ENCODE measurements at regions not wholly inside any gene's neighbourhood (a gene's known extent, or its start where the extent isn't known, plus 50 kb on each side); places are given as distances from the start of the nearest gene placed in this dataset.

- no peak for TF ChIP-seq CTCF (IDR thresholded peaks at IDR 0.05)
- Histone ChIP-seq H3K4me3 (no peak overlapping the region), H3K27ac (no peak overlapping the region)
- no peak for DNase-seq (ENCODE audit: low spot score)
These were observed 1270.2 kb downstream of the BRD1 start for GRCh38 chr22:48557473-48557872.

- Histone ChIP-seq H3K4me3 (no peak overlapping the region), H3K27ac (no peak overlapping the region)
- no peak for DNase-seq (ENCODE audit: low spot score)
- no peak for TF ChIP-seq CTCF (IDR thresholded peaks at IDR 0.05)
These were observed 1270.9 kb downstream of the BRD1 start for GRCh38 chr22:48556751-48557150.

GRCh38 chr22:48556222-48556621 is 1271.5 kb downstream of the BRD1 start:
- H3K4me3 ChIP-seq: no peak overlapping the region
- DNase-seq (ENCODE audit: low spot score): no peak
- no peak for TF ChIP-seq CTCF (IDR thresholded peaks at IDR 0.05)
- no peak overlapping the region for H3K27ac ChIP-seq

GRCh38 chr22:48555606-48556005 is 1272.1 kb downstream of the BRD1 start:
- Histone ChIP-seq H3K4me3 (no peak overlapping the region), H3K27ac (no peak overlapping the region)
- no peak for TF ChIP-seq CTCF (IDR thresholded peaks at IDR 0.05)
- DNase-seq (ENCODE audit: low spot score): no peak

GRCh38 chr22:48554893-48555572 is 1272.6 kb downstream of the BRD1 start:
- no peak for TF ChIP-seq CTCF (IDR thresholded peaks at IDR 0.05)
- Histone ChIP-seq H3K4me3 (no peak overlapping the region), H3K27ac (no peak overlapping the region)
- no peak for DNase-seq (ENCODE audit: low spot score)

- Histone ChIP-seq H3K27ac (no peak overlapping the region), H3K4me3 (no peak overlapping the region)
- no peak for DNase-seq (ENCODE audit: low spot score)
- no peak for TF ChIP-seq CTCF (IDR thresholded peaks at IDR 0.05)
These were observed 1273.9 kb downstream of the BRD1 start for GRCh38 chr22:48553694-48554308.

- no peak overlapping the region for H3K27ac ChIP-seq
- H3K4me3 ChIP-seq: no peak overlapping the region
- no peak for DNase-seq (ENCODE audit: low spot score)
- TF ChIP-seq CTCF (IDR thresholded peaks at IDR 0.05): no peak
These were observed 1274.6 kb downstream of the BRD1 start for GRCh38 chr22:48553119-48553518.
